A549 (cell line): ENCODE measurements at regions not wholly inside any gene's neighbourhood (a gene's known extent, or its start where the extent isn't known, plus 50 kb on each side); places are given as distances from the start of the nearest gene placed in this dataset.
"Not testable (repeated sequence)": the region's sequence is repeated elsewhere in the genome, so short reads cannot be mapped to it uniquely, and the experiment has no call there.

ENCODE experiments used
- ATAC-seq, 2 experiments: fragments of 200-7000 bp in 1 of 2; fragments of >200 bp in 1 of 2; cut with Nextera tagmentation in 1 of 2; cut with Tn5 transposase in 1 of 2; 3 replicates each; pipeline versions ENCODE4 v1.8.0 to v1.9.1; 2018 to 2020; ENCODE audit warnings: mild to moderate bottlenecking in 1 of 2, moderate library complexity in 1 of 2
- CTCF ChIA-PET: fragments of 300-600 bp; sonication (Branson Sonifier 250); formaldehyde crosslinking; extraction: SDS; loops from one replicate; lab custom pipeline; 2021; ENCODE audit warnings: antibody characterized with exemption, inconsistent platforms; lab: Yijun Ruan, JAX
- POLR2A ChIA-PET: fragments of 350-600 bp; formaldehyde crosslinking; extraction: SDS; loops from one replicate; lab custom pipeline; 2021; ENCODE audit warnings: antibody characterized with exemption, inconsistent platforms; lab: Yijun Ruan, JAX
- DNase-seq, 2 experiments: peaks; one replicate each; pipeline versions ENCODE4 v3.0.0 to v3.0.0-alpha.2; 2011 to 2016; ENCODE audit warnings: low read depth in 1 of 2, low spot score in 1 of 2
- FAIRE-seq: peaks from 2 replicates; lab custom pipeline; 2011; peaks lifted over from hg19 to GRCh38; lab: Jason Lieb, UNC
- H3K27ac ChIP-seq, 2 experiments: fragments of >200 bp; sonication (Bioruptor Twin); formaldehyde crosslinking; 3 replicates each; pipeline ENCODE4 v1.5.1; 2016 to 2017
- H3K4me1 ChIP-seq: fragments of >200 bp; sonication (Bioruptor Twin); formaldehyde crosslinking; 3 replicates; pipeline ENCODE4 v1.6.1; 2016
- H3K4me2 ChIP-seq: fragments of >200 bp; sonication (Bioruptor Twin); formaldehyde crosslinking; 3 replicates; pipeline ENCODE4 v1.6.1; 2016
- H3K4me3 ChIP-seq: fragments of >200 bp; sonication (Bioruptor Twin); formaldehyde crosslinking; 3 replicates; pipeline ENCODE4 v1.5.1; 2016
- H3K9me3 ChIP-seq: fragments of >200 bp; sonication (Bioruptor Twin); formaldehyde crosslinking; 3 replicates; pipeline ENCODE4 v1.6.1; 2016
- CBX2 ChIP-seq: fragments of 200-600 bp; sonication (generic); IDR thresholded peaks from 2 replicates; pipeline ENCODE4 v1.6.1; 2016; ENCODE audit warnings: low read depth, mild to moderate bottlenecking, borderline replicate concordance
- CBX8 ChIP-seq: fragments of 200-600 bp; sonication (generic); IDR thresholded peaks from 2 replicates; pipeline ENCODE4 v1.6.1; 2016
- CEBPB ChIP-seq, 2 experiments: fragments of >200 bp in 1 of 2; sonication (Bioruptor Twin) in 1 of 2; formaldehyde crosslinking in 1 of 2; IDR thresholded peaks; 2 replicates each; pipeline ENCODE4 v1.6.1; 2012 to 2016
- CHD2 ChIP-seq: fragments of 150-350 bp; IDR thresholded peaks from 2 replicates; pipeline ENCODE4 v1.6.1; 2014; ENCODE audit warnings: low read length; ENCODE audit not compliant: partially characterized antibody
- EHF ChIP-seq: fragments of 250-450 bp; sonication (Bioruptor Pico); IDR thresholded peaks from 2 replicates; pipeline ENCODE4 v1.5.0; 2020; ENCODE audit warnings: mild to moderate bottlenecking
- EHMT2 ChIP-seq: fragments of 200-600 bp; sonication (generic); IDR thresholded peaks from 2 replicates; pipeline ENCODE4 v1.6.1; 2016; ENCODE audit warnings: antibody characterized with exemption, low read depth, mild to moderate bottlenecking, moderate library complexity
- ELK1 ChIP-seq: fragments of 150-350 bp; IDR thresholded peaks from 2 replicates; pipeline ENCODE4 v1.6.1; 2014; ENCODE audit warnings: low read depth, mild to moderate bottlenecking, low read length
- EP300 ChIP-seq, 2 experiments: fragments of >200 bp; sonication (Bioruptor Twin); formaldehyde crosslinking; IDR thresholded peaks; 2 replicates in 1 of 2; 3 replicates in 1 of 2; pipeline ENCODE4 v1.6.1; 2016 to 2017
- FOSL2 ChIP-seq, 2 experiments: fragments of 450-650 bp in 1 of 2; fragments of >200 bp in 1 of 2; sonication (Bioruptor Twin) in 1 of 2; formaldehyde crosslinking; IDR thresholded peaks; 2 replicates each; pipeline versions ENCODE4 v1.5.0 to v1.6.1; 2016 to 2020; ENCODE audit warnings: mild to moderate bottlenecking in 1 of 2, moderate library complexity in 1 of 2
- HMGXB4 ChIP-seq: fragments of 250-450 bp; sonication (Bioruptor Pico); IDR thresholded peaks from 2 replicates; pipeline ENCODE4 v1.5.0; 2021; ENCODE audit warnings: mild to moderate bottlenecking, moderate library complexity, borderline replicate concordance
- HOXB13 ChIP-seq: fragments of 250-450 bp; sonication (Bioruptor Pico); IDR thresholded peaks from 2 replicates; pipeline ENCODE4 v1.5.0; 2020; ENCODE audit warnings: low read depth, mild to moderate bottlenecking, moderate library complexity
- MAX ChIP-seq: IDR thresholded peaks from 2 replicates; pipeline ENCODE4 v1.6.1; 2012
- POLR2A ChIP-seq: IDR thresholded peaks from 2 replicates; pipeline ENCODE4 v1.6.1; 2012; ENCODE audit warnings: mild to moderate bottlenecking, low read length
- POLR2AphosphoS2 ChIP-seq: conservative IDR thresholded peaks from 2 replicates; pipeline ENCODE4 v1.6.1; 2012; ENCODE audit warnings: low read length, improper control_type of control experiment, inconsistent platforms
- RAD21 ChIP-seq, 2 experiments: fragments of >200 bp in 1 of 2; sonication (Bioruptor Twin) in 1 of 2; formaldehyde crosslinking in 1 of 2; IDR thresholded peaks in 1 of 2; conservative IDR thresholded peaks in 1 of 2; 2 replicates in 1 of 2; 3 replicates in 1 of 2; pipeline ENCODE4 v1.6.1; 2012 to 2018; ENCODE audit warnings: inconsistent platforms in 1 of 2
- SMC3 ChIP-seq: fragments of >200 bp; sonication (Bioruptor Twin); formaldehyde crosslinking; IDR thresholded peaks from 3 replicates; pipeline ENCODE4 v1.6.1; 2018; ENCODE audit warnings: inconsistent platforms
- TP53 ChIP-seq: fragments of 250-450 bp; sonication (Bioruptor Pico); IDR thresholded peaks from 2 replicates; pipeline ENCODE4 v1.5.0; 2021; ENCODE audit warnings: mild to moderate bottlenecking, moderate library complexity
- WGBS: methylation state at CpG from one replicate; pipeline ENCODE4 v1.1.6; 2017; ENCODE audit errors: missing lambda C conversion rate; 5-methylcytosine and 5-hydroxymethylcytosine counted together

GRCh38 chr14:56358851-56359614 lies 220.6 kb upstream of the TMEM260 start:
- TF ChIP-seq MAX, result no peak
- no peak for TF ChIP-seq EHF (CRISPR knock-in tag)
- no peak for TF ChIP-seq POLR2AphosphoS2
- no peak for TF ChIP-seq HOXB13 (CRISPR knock-in tag)
- no peak for TF ChIP-seq EHMT2
- TF ChIP-seq CBX2, result no peak
- no peak for TF ChIP-seq HMGXB4 (CRISPR knock-in tag)
- no peak for TF ChIP-seq EP300 (IDR thresholded peaks at IDR 0.05)
- CTCF ChIA-PET, result interaction anchor here (0.6 to 1.4 kb wide), 2 partner anchors 12 to 63 kb away, joined by 3 to 5 read pairs; no protein-coding TSS in a partner anchor

GRCh38 chr14:56365663-56366062 lies 213.9 kb upstream of the TMEM260 start:
- CTCF ChIA-PET, H3K4me1 ChIP-seq, ATAC-seq, POLR2A ChIA-PET, H3K27ac ChIP-seq, H3K9me3 ChIP-seq, H3K4me2 ChIP-seq, DNase-seq, H3K4me3 ChIP-seq, FAIRE-seq: not testable (repeated sequence)
- WGBS, result 8% methylated on average over 1 of the region's 1 CpG

More at GRCh38 chr14:56358851-56359614, 220.6 kb upstream of the TMEM260 start:
- POLR2A ChIA-PET, result no interaction called here
- H3K9me3 ChIP-seq, result no peaks in the 10 kb centered on the region
- no peak overlapping the region for H3K4me2 ChIP-seq
- no peaks in the 10 kb centered on the region for H3K4me1 ChIP-seq
- H3K4me3 ChIP-seq, result no peak overlapping the region
- no peak for DNase-seq
- ATAC-seq, result no peak
- no peak for FAIRE-seq
- H3K27ac ChIP-seq, result no peak overlapping the region
- 48% methylated on average over 7 of the region's 7 CpGs for WGBS

- DNase-seq (no peak), FAIRE-seq (no peak), ATAC-seq (no peak)
- no peak overlapping the region for H3K4me3 ChIP-seq
- H3K4me2 ChIP-seq, result no peak overlapping the region
- ChIA-PET POLR2A (no interaction called here), CTCF (interaction anchor here (1.1 to 1.7 kb wide), 2 partner anchors 15 to 27 kb away, joined by 3 to 8 read pairs; no protein-coding TSS in a partner anchor)
- no peaks in the 10 kb centered on the region for H3K4me1 ChIP-seq
- TF ChIP-seq CHD2, result no peak
- no peak for TF ChIP-seq CEBPB (IDR thresholded peaks at IDR 0.05)
- TF ChIP-seq FOSL2 (IDR thresholded peaks at IDR 0.05), result no peak
- TF ChIP-seq FOSL2 (CRISPR knock-in tag; IDR thresholded peaks at IDR 0.05), result no peak
- TF ChIP-seq POLR2A, result no peak
- TF ChIP-seq ELK1, result no peak
- TF ChIP-seq RAD21 (conservative IDR thresholded peaks at IDR 0.05 in 1 of 2, IDR thresholded peaks at IDR 0.05 in 1 of 2), result no peak
- no peak for TF ChIP-seq TP53
- TF ChIP-seq EHMT2, result no peak
- TF ChIP-seq SMC3, result no peak
- no peak for TF ChIP-seq CBX8
- WGBS, result 22% methylated on average over 2 of the region's 2 CpGs
- no peaks in the 10 kb centered on the region for H3K9me3 ChIP-seq
- no peak overlapping the region for H3K27ac ChIP-seq
Observed at GRCh38 chr14:56367416-56367815, 212.2 kb upstream of the TMEM260 start.
